HG02571 (cell line): ENCODE measurements at regions not wholly inside any gene's neighbourhood (a gene's known extent, or its start where the extent isn't known, plus 50 kb on each side); places are given as distances from the start of the nearest gene placed in this dataset.
"Not testable (repeated sequence)": the region's sequence is repeated elsewhere in the genome, so short reads cannot be mapped to it uniquely, and the experiment has no call there.

Experiments
- ATAC-seq: cut with Tn5 transposase; IDR thresholded peaks from one replicate; pipeline ENCODE4 v1.9.1; 2021; ENCODE audit warnings: mild to moderate bottlenecking, moderate library complexity; ENCODE audit not compliant: unreplicated experiment

DNA sequence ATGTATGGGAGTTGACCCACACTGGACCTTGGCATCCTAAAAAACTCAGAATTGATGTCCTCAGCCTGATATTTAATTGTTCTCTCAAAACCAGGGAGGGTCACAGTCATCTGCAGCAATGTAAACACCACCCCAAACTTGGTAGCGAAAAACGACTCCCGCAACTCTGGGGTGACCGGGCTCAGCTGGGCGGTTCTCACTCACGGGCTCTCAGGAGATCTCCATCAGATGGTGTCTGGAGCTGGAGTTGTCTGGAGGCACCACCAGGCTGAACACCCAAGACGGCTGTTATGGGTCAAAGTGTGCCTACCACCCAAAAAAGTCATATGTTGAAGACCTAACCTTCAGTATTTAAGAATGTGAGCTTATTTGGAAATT, 50.9 kb upstream of the NXT1 start:
- no peak for ATAC-seq

DNA sequence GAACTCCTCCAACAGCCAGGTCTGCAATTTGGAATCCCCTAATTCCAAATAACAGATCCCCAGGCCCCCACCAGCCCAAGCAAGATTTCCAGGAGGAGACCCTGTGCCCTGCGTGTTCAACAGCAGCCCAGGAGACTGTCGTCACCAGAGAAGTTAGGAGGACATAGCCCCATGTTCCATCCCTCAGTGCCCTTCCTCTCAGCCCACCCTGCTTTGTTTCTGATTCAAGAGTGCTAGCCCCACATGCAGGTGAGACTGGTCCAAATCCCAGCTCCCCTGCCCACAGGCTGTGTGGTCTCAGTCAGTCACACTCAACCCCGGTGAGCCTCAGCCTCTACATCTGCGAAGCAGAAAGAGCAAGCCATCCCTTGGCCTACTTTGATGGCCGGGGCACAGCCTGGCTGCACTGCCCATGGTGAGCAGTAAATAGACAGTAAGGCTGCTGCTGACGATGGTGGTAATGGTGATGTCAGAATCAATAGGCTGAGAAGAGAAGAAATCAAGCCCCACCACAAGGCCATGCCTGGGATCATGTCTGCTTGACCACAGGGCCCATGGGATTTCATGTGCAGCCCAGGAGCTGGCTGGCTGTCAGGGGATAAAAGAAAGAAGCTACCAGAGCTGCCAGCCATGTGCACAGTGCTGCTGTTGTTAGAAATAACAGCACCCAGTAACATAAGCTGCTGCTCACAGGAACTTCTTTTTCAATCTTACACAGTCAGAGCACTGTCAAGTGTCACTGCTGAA, 51.5 kb upstream of the NXT1 start:
- ATAC-seq, result no peak

- ATAC-seq, result no peak
Observed at GRCh38 chr20:23298155-23298554, 52.4 kb upstream of the NXT1 start.

- ATAC-seq, result no peak
Observed at GRCh38 chr20:23296841-23297701, 53.5 kb upstream of the NXT1 start.

DNA sequence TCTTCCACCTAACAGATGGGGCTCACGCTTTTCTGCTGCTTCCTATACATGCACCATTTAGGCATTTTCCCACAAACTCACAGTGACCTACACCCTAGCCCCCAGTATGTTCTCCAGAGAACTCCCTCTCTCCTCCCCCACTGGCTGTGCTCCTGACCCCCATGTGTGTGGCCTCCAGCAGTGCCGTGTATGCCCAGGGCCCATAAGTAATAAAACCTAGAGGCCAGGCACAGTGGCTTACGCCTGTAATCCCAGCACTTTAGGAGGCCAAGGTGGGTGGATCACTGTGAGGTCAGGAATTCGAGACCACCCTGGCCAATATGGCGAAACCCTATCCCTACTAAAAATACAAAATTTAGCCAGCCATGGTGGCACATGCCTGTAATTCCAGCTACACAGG, 54.7 kb upstream of the NXT1 start:
- ATAC-seq, result no peak

DNA sequence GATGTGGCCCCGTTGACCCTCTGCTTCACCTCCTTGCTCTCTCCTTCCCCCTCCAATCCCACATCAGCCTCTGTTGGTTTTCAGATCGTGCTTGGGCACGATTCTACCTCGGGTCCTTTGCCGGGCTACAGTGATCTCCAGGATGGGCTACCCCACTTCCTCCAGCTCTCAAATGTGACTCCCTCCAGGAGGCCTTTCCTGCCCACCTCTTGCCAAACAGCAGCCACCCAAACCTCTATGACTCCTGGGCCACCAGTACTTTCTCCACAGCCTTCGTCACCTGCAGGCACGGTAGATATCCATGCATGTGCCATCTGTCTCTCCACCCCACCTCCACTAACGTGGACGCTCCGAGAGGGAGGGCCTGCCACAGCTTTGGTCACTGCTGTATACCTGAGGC, 55.9 kb upstream of the NXT1 start:
- no peak for ATAC-seq

DNA sequence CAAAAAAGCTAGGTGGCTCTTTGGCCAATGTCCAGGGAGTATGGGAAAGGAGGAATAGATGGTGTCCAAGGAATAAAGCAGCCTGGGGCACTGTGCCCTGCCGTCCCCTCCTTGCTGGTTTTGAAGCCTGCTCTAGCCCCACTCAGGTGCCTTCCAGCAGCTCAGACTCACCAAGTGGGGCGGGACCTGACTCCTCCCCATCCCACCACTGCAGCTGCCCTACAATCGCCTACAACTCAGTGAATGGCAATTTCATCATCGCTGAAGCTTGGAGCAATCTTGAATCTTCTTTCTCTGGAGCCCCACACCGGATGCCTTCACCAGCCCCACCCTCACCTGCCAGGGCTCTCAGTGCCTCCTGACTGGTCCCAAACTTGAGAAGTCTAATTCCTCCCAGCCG, 56.4 kb upstream of the NXT1 start:
- ATAC-seq, result no peak

- no peak for ATAC-seq
Observed at GRCh38 chr20:23293689-23294088, 56.9 kb upstream of the NXT1 start.

GRCh38 chr20:23292311-23292710, 58.3 kb upstream of the NXT1 start:
- ATAC-seq, result not testable (repeated sequence)

DNA sequence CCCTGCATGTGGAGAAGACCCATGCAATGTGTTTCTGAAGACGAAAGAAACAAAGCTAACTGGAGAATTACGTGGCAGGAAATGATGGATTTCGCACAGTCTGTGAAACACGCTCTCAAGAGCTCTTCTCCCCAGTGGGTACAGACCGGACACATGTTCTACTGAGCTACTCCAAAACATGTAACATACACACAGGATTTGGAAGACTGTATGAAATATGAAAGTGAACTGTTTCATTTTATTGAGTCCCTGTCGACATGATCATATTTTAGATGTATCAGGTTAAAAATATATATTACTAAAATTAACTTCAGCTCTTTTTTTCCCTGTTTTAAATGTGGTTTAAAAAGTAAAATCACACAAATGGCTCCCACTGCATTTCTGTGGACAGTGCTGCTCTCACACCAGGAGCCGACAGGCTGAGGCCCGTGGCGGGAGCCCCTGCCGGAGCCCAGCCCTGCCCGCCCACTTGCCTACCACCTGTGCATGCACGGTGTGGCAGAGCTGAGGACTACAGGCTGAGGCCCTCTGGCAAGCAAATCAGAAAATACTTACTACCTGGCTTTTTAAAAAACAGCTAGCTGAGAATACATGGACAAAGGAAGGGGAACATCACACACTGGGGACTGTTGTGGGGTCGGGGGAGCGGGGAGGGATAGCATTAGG, 58.9 kb upstream of the NXT1 start:
- no peak for ATAC-seq

DNA sequence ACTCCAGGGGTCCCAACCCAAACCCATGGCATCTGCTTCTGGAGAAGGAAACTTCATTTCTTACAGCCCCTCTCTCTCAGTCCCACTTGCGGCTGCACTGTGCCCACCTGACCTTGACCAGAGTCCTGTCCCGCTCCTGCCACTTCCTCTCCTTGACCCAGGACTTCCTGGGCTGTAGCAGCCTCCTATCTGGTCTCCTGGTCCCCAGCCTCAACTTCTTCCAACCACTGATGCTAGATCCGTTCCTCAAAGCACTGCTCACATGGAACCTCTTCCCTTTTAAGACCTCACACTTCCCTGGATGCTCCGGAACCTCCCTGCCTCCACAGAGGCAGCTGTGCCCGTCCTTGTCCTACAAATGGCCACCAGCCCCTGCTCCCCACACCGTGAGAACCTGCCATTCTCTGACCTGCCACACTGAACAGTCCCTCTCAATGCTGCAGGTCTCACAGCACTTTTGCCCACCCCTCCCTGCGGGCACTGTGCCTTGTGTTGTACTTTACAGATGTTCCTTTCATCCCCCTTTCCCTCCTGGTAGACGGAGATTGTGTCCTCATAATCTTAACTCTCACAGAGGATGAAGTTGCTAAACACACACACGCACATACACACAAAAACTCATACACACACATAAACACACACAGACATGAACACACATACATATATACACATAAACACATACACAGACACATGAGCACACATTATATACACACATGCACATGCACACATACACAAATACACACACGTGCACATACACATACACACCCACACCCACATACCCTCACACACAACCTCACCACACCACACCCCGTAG, 59.6 kb upstream of the NXT1 start:
- ATAC-seq, result no peak

DNA sequence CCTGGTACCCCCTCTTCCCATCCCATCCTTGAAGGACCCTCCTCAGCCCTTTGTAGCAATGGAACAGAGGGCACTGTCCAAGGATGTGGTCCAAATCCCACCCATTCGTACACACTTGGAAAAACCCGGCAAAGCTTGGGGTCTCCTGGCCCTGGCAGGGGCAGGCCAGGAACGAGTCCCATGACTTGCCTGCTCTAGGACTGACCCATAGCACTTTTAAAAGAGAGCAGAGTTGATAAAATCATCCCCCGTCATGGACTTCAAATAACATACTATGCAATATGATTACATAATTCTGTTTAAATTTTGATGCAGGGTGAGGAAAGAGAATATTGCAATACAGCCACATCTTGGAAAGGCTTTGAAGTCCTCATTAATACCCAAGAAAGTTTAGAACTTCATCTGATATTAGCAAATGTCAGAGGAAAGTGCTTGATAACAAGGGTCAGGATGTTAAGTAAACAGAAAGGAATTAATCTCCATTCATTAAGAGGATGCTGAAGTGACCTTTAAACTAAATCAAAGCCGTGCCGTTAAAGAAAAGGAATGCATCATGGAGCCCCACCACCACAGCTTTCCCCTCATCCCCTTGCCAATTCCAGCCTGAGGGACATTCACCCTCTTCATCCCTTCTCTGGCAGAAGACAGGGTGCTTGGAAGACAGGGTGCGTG, 60.7 kb upstream of the NXT1 start:
- ATAC-seq, result no peak

- ATAC-seq, result no peak
Observed at GRCh38 chr20:23289249-23289648, 61.3 kb upstream of the NXT1 start.

- ATAC-seq, result no peak
Observed at GRCh38 chr20:23287354-23288190, 63.0 kb upstream of the NXT1 start.

- no peak for ATAC-seq
Observed at GRCh38 chr20:23286346-23286745, 64.2 kb upstream of the NXT1 start.

DNA sequence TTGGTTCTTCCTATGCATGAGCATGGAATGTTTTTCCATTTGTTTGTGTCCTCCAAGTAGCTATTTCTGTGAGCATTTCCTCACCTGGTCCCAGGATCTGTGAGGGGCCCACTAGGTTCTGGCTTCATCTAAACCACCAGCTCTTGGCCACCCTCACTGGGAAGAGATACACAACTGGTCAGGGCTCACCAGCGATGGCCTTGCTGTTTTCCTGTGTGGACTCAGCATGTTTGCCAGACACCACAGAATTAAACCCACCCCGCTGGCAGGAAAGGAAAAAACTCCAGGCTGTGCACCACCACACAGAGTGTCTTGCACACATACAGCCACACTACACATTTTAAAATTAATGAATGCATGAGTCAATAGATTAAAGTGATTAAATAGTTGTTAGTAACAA, 65.1 kb upstream of the NXT1 start:
- ATAC-seq, result no peak

GRCh38 chr20:23284009-23284408, 66.6 kb upstream of the NXT1 start:
- ATAC-seq, result no peak

- no peak for ATAC-seq
Observed at GRCh38 chr20:23283096-23283850, 67.3 kb upstream of the NXT1 start.

DNA sequence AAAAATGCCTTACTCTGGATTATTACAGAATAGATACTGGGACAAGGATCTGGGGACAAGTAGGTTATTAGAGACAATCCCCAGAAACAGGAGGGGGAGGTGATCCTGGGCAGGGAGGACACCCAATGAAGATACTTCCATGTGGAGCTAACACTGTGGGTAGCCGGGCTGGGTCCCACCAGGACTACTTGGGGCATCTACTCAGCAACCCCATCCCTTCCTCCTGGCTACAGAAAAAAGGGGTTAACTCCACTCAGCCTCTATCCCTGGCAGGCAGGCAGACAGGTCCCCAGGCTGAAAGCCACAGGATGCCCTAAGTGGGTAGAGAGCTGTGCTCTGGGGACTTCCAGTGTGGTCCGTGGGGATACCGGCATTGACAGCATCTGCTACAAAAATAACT, 68.0 kb upstream of the NXT1 start:
- ATAC-seq, result no peak
